SU-DHL-6 (cell line): ENCODE measurements at regions not wholly inside any gene's neighbourhood (a gene's known extent, or its start where the extent isn't known, plus 50 kb on each side); places are given as distances from the start of the nearest gene placed in this dataset.

ENCODE experiments used
- H2AFZ ChIP-seq: fragments of 200-600 bp; sonication (generic); 2 replicates; pipeline ENCODE4 v1.6.1; 2014; ENCODE audit warnings: low read depth, mild to moderate bottlenecking, moderate library complexity, mixed read lengths, antibody characterized with exemption, low read length; ENCODE audit not compliant: severe bottlenecking
- H3F3A ChIP-seq: fragments of 200-600 bp; shearing (Covaris generic); 2 replicates; pipeline ENCODE4 v1.6.0; 2016; ENCODE audit warnings: antibody characterized with exemption, mild to moderate bottlenecking; ENCODE audit not compliant: insufficient read depth
- H3K27ac ChIP-seq: fragments of 200-600 bp; sonication (generic); 2 replicates; pipeline ENCODE4 v1.5.1; 2016; ENCODE audit warnings: low read depth, mild to moderate bottlenecking, low read length, moderate library complexity, mixed read lengths
- H3K27me3 ChIP-seq: fragments of 200-600 bp; sonication (generic), shearing (Covaris generic); 2 replicates; pipeline ENCODE4 v1.6.0; 2014; ENCODE audit warnings: mild to moderate bottlenecking, low read length
- H3K36me3 ChIP-seq: fragments of 200-600 bp; sonication (generic); 2 replicates; pipeline ENCODE4 v1.6.1; 2014; ENCODE audit warnings: mild to moderate bottlenecking, low read length, mixed read lengths
- H3K4me2 ChIP-seq: fragments of 300-600, 200-600 bp; shearing (Covaris generic), sonication (generic); 2 replicates; pipeline ENCODE4 v1.6.0; 2014; ENCODE audit warnings: low read length, low read depth, mild to moderate bottlenecking; ENCODE audit not compliant: poor library complexity, severe bottlenecking
- H3K4me3 ChIP-seq: fragments of 200-600 bp; sonication (generic); 2 replicates; pipeline ENCODE4 v1.5.1; 2014; ENCODE audit warnings: antibody characterized with exemption, low read length, mild to moderate bottlenecking, mixed read lengths; ENCODE audit not compliant: insufficient read depth, poor library complexity, severe bottlenecking
- H3K79me2 ChIP-seq: fragments of 200-600 bp; sonication (generic); 2 replicates; pipeline ENCODE4 v1.6.1; 2014; ENCODE audit warnings: mild to moderate bottlenecking, low read length, moderate library complexity; ENCODE audit not compliant: insufficient read depth
- H3K9ac ChIP-seq: fragments of 200-600 bp; sonication (generic); 2 replicates; pipeline ENCODE4 v1.7.0; 2014; ENCODE audit warnings: mild to moderate bottlenecking, low read length
- H3K9me2 ChIP-seq: fragments of 200-600 bp; sonication (generic); replicated peaks from 2 replicates; pipeline ENCODE4 v1.6.1; 2014; ENCODE audit warnings: low read length; ENCODE audit not compliant: insufficient read depth
- H3K9me3 ChIP-seq: fragments of 200-600 bp; sonication (generic); 2 replicates; pipeline ENCODE4 v1.6.1; 2014; ENCODE audit warnings: low read length, mixed read lengths; ENCODE audit not compliant: insufficient read depth
- H4K20me1 ChIP-seq: fragments of 200-600 bp; sonication (generic); 2 replicates; pipeline ENCODE4 v1.6.1; 2014; ENCODE audit warnings: low read depth, mild to moderate bottlenecking, antibody characterized with exemption, low read length, moderate library complexity, mixed read lengths
- EZH2phosphoT487 ChIP-seq: fragments of 200-600 bp; sonication (generic), shearing (Covaris generic); conservative IDR thresholded peaks from 2 replicates; pipeline ENCODE4 v1.6.1; 2018; ENCODE audit warnings: mild to moderate bottlenecking, antibody characterized with exemption, low read length, moderate library complexity, mixed read lengths
- TF ChIP-seq, protein P1 (sequence below): fragments of 200-600 bp; sonication (generic); IDR thresholded peaks from one replicate; pipeline ENCODE4 v1.5.1; 2017; ENCODE audit warnings: antibody characterized with exemption, mild to moderate bottlenecking, low read length, moderate library complexity; ENCODE audit not compliant: insufficient read depth, poor library complexity, severe bottlenecking

DNA sequence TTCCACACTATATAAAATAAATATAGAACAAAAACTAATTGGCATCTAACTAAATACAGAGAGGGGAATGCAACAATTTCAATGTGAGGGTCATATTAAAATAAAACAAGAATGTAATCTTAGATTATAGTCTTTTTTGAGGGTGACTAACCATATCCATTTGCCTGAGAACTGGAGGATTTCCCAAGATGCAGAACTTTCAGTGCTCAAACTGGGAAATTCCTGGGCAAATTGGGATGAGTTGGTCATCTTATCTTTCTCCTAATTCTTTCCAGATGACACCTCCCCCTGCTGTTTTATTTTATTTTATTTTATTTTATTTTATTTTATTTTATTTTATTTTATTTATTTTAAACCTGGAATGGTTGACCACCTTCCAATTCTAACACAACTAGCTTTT lies 846.2 kb downstream of the SLC4A3 start:
- TF ChIP-seq, protein P1, sequence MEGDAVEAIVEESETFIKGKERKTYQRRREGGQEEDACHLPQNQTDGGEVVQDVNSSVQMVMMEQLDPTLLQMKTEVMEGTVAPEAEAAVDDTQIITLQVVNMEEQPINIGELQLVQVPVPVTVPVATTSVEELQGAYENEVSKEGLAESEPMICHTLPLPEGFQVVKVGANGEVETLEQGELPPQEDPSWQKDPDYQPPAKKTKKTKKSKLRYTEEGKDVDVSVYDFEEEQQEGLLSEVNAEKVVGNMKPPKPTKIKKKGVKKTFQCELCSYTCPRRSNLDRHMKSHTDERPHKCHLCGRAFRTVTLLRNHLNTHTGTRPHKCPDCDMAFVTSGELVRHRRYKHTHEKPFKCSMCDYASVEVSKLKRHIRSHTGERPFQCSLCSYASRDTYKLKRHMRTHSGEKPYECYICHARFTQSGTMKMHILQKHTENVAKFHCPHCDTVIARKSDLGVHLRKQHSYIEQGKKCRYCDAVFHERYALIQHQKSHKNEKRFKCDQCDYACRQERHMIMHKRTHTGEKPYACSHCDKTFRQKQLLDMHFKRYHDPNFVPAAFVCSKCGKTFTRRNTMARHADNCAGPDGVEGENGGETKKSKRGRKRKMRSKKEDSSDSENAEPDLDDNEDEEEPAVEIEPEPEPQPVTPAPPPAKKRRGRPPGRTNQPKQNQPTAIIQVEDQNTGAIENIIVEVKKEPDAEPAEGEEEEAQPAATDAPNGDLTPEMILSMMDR, result no peak
- no peak for TF ChIP-seq EZH2phosphoT487

DNA sequence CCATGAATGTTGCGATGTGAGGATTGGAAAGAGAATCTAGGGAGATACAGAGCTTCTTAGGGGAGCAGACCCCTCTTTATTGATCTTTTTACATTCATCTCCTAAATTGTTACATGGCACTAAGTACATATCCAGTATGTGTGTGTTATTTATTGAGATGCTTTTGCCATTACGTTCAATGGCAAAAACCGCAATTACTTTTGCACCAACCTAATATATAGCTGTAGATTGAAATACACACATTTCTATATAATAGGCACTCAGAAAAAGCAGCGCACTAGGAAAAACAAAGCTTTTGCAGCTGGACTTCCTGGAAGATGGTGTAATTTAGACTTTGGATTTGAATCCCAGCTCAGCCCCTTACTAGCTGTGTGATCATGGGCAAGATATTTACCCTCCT lies 849.4 kb downstream of the SLC4A3 start:
- Histone ChIP-seq H3F3A (no peaks in the 10 kb centered on the region), H4K20me1 (no peaks in the 10 kb centered on the region), H3K9ac (no peak overlapping the region), H3K4me3 (no peak overlapping the region), H3K79me2 (no peaks in the 10 kb centered on the region), H3K27ac (no peak overlapping the region), H3K27me3 (no peaks in the 10 kb centered on the region), H3K9me2 (no peaks in the 10 kb centered on the region), H2AFZ (no peak overlapping the region), H3K36me3 (no peaks in the 10 kb centered on the region), H3K4me2 (no peak overlapping the region), H3K9me3 (no peaks in the 10 kb centered on the region)
- TF ChIP-seq EZH2phosphoT487, result no peak
- TF ChIP-seq, protein P1, result no peak

More for the DNA sequence above, 846.2 kb downstream of the SLC4A3 start:
- H3K4me3 ChIP-seq, result no peak overlapping the region
- no peaks in the 10 kb centered on the region for H3F3A ChIP-seq
- no peak overlapping the region for H3K27ac ChIP-seq
- H2AFZ ChIP-seq, result no peak overlapping the region
- no peak overlapping the region for H3K9ac ChIP-seq
- H3K27me3 ChIP-seq, result no peaks in the 10 kb centered on the region
- H3K79me2 ChIP-seq, result no peaks in the 10 kb centered on the region
- no peaks in the 10 kb centered on the region for H3K9me3 ChIP-seq
- no peaks in the 10 kb centered on the region for H4K20me1 ChIP-seq
- no peak overlapping the region for H3K4me2 ChIP-seq
- H3K9me2 ChIP-seq, result no peaks in the 10 kb centered on the region
- no peaks in the 10 kb centered on the region for H3K36me3 ChIP-seq

DNA sequence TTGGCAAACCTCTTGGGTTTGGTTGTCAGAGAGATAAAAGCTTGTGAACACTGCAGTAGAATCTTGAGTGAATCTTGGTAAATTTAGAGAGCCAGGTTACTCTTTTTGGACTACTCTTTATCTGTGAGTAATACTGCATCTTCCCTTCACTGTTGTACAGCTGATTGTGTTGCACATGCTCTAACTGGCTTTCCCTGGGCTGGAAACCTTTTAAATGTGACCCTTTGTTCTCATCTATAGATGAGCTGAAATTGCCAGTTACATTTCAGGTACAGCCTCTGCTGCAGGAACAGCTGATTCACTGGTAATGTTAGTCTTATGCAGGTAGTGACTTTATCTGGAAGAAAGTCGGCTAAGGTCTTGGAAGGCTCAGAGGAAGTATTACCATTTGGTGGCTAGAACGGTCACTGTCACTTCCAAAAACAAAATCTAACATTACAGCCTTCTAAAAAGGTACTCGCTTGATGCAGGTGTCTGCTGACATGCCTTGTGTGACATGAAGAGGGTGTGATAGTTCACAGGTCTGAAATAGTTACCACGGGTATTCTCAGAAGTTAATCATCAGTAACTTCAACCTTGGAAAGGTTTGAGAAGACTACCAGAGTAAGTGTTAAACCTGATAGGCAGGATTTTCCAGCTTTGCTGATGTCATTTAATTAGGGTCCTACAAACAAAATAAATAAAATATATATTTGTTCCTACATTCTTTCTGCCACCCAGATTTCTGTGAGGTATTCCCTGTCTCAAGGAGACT lies 851.1 kb downstream of the SLC4A3 start:
- no peaks in the 10 kb centered on the region for H3K27me3 ChIP-seq
- H3K9me2 ChIP-seq, result no peaks in the 10 kb centered on the region
- TF ChIP-seq, protein P1, result no peak
- TF ChIP-seq EZH2phosphoT487, result no peak
- no peaks in the 10 kb centered on the region for H3K9me3 ChIP-seq
- no peaks in the 10 kb centered on the region for H3F3A ChIP-seq
- no peak overlapping the region for H3K4me2 ChIP-seq
- no peak overlapping the region for H3K4me3 ChIP-seq
- H2AFZ ChIP-seq, result no peak overlapping the region
- no peaks in the 10 kb centered on the region for H3K79me2 ChIP-seq
- H3K36me3 ChIP-seq, result no peaks in the 10 kb centered on the region
- H3K9ac ChIP-seq, result no peak overlapping the region
- no peaks in the 10 kb centered on the region for H4K20me1 ChIP-seq
- no peak overlapping the region for H3K27ac ChIP-seq
